CD14-positive monocyte (primary cell): ENCODE measurements at regions not wholly inside any gene's neighbourhood (a gene's known extent, or its start where the extent isn't known, plus 50 kb on each side); places are given as distances from the start of the nearest gene placed in this dataset.
"Not testable (repeated sequence)": the region's sequence is repeated elsewhere in the genome, so short reads cannot be mapped to it uniquely, and the experiment has no call there.

Experiments used
- DNase-seq, 3 donors: peaks; one replicate each; pipeline ENCODE4 v3.0.0-alpha.2; 2011 to 2022
- H2AFZ ChIP-seq: 2 replicates; pipeline ENCODE4 v1.6.0; 2012; ENCODE audit warnings: mild to moderate bottlenecking, low read depth, low read length, inconsistent platforms; ENCODE audit not compliant: insufficient read depth, poor library complexity, severe bottlenecking
- H3K27ac ChIP-seq, 2 donors: 1 replicate in 1 of 2; 2 replicates in 1 of 2; pipeline ENCODE4 v1.5.1; 2012 to 2013; ENCODE audit warnings: low read length in 2 of 2, control low read depth in 1 of 2, inconsistent platforms in 1 of 2, low read depth in 1 of 2, mild to moderate bottlenecking in 1 of 2
- H3K27me3 ChIP-seq, 2 donors: one replicate each; pipeline versions ENCODE4 v1.6.0 to v1.6.1; 2011 to 2013; ENCODE audit warnings: low read length in 2 of 2; ENCODE audit not compliant: control insufficient read depth in 2 of 2, insufficient read depth in 2 of 2
- H3K36me3 ChIP-seq, 2 donors: replicated peaks in 1 of 2; 1 replicate in 1 of 2; 2 replicates in 1 of 2; pipeline versions ENCODE4 v1.5.1 to v1.6.1; 2012 to 2013; ENCODE audit warnings: low read length in 2 of 2, control low read depth in 1 of 2, inconsistent platforms in 1 of 2, mild to moderate bottlenecking in 1 of 2; ENCODE audit not compliant: insufficient read depth in 2 of 2, control insufficient read depth in 1 of 2
- H3K4me1 ChIP-seq, 2 donors: 1 replicate in 1 of 2; 2 replicates in 1 of 2; pipeline versions ENCODE4 v1.5.1 to v1.6.1; 2012 to 2013; ENCODE audit warnings: low read length in 2 of 2, control low read depth in 1 of 2, inconsistent platforms in 1 of 2, mild to moderate bottlenecking in 1 of 2, moderate library complexity in 1 of 2; ENCODE audit not compliant: insufficient read depth in 2 of 2, control insufficient read depth in 1 of 2
- H3K4me2 ChIP-seq: replicated peaks from 2 replicates; pipeline ENCODE3; 2012; ENCODE audit warnings: low read length, moderate library complexity, mild to moderate bottlenecking; ENCODE audit not compliant: poor library complexity, severe bottlenecking; ENCODE audit errors: extremely low read depth
- H3K4me3 ChIP-seq, 3 experiments: fragments of 200-600 bp in 1 of 3; sonication (generic) in 1 of 3; replicated peaks in 1 of 3; 1 replicate in 2 of 3; 2 replicates in 1 of 3; pipeline ENCODE4 v1.5.1; 2011 to 2013; ENCODE audit warnings: low read length in 3 of 3, mild to moderate bottlenecking in 3 of 3, control low read depth in 2 of 3, low read depth in 2 of 3, inconsistent platforms in 1 of 3, moderate library complexity in 1 of 3
- H3K79me2 ChIP-seq: 2 replicates; pipeline ENCODE4 v1.6.0; 2012; ENCODE audit warnings: mild to moderate bottlenecking, control low read depth, inconsistent platforms, low read length, moderate library complexity; ENCODE audit not compliant: insufficient read depth
- H3K9ac ChIP-seq: 2 replicates; pipeline ENCODE4 v1.6.0; 2017; ENCODE audit warnings: low read length, mild to moderate bottlenecking; ENCODE audit not compliant: insufficient read depth, poor library complexity, severe bottlenecking
- H3K9me3 ChIP-seq, 2 donors: replicated peaks in 1 of 2; 1 replicate in 1 of 2; 2 replicates in 1 of 2; pipeline versions ENCODE4 v1.5.1 to v1.6.1; 2012 to 2013; ENCODE audit warnings: low read length in 2 of 2, control low read depth in 1 of 2; ENCODE audit not compliant: control insufficient read depth in 1 of 2, insufficient read depth in 1 of 2
- H4K20me1 ChIP-seq: 2 replicates; pipeline ENCODE4 v1.6.0; 2012; ENCODE audit warnings: mild to moderate bottlenecking, low read length, control low read depth, moderate library complexity; ENCODE audit not compliant: insufficient read depth
- H3K27ac Mint-ChIP-seq, 7 donors: one replicate each; pipeline ENCODE4 v1.8.0; 2020; ENCODE audit warnings: mild to moderate bottlenecking in 7 of 7, mixed read lengths in 7 of 7, moderate library complexity in 6 of 7, inconsistent platforms in 2 of 7
- H3K27me3 Mint-ChIP-seq, 3 donors: one replicate each; pipeline ENCODE4 v1.8.0; 2021 to 2022; ENCODE audit warnings: low read depth in 3 of 3, mild to moderate bottlenecking in 3 of 3, mixed read lengths in 3 of 3, moderate library complexity in 3 of 3, inconsistent platforms in 1 of 3
- H3K36me3 Mint-ChIP-seq, 2 donors: one replicate each; pipeline ENCODE4 v1.8.0; 2020; ENCODE audit warnings: mixed read lengths in 2 of 2, inconsistent platforms in 1 of 2, mild to moderate bottlenecking in 1 of 2
- H3K4me1 Mint-ChIP-seq: one replicate; pipeline ENCODE4 v1.8.0; 2020; ENCODE audit warnings: mild to moderate bottlenecking, mixed read lengths
- H3K4me3 Mint-ChIP-seq, 2 donors: one replicate each; pipeline ENCODE4 v1.8.0; 2020; ENCODE audit warnings: mild to moderate bottlenecking in 2 of 2, mixed read lengths in 2 of 2, moderate library complexity in 1 of 2
- H3K9me3 Mint-ChIP-seq, 7 donors: one replicate each; pipeline ENCODE4 v1.8.0; 2020 to 2022; ENCODE audit warnings: mixed read lengths in 7 of 7, mild to moderate bottlenecking in 6 of 7, moderate library complexity in 6 of 7, inconsistent platforms in 2 of 7
- WGBS: methylation state at CpG from one replicate; pipeline ENCODE4 v1.1.5; 2013; ENCODE audit warnings: missing lambda C conversion rate; ENCODE audit not compliant: insufficient coverage; 5-methylcytosine and 5-hydroxymethylcytosine counted together
- intact Hi-C, 2 donors: fragments of 100-400 bp; cut with micrococcal nuclease; formaldehyde crosslinking; loops; one replicate each; pipeline versions ENCODE4 v1.15.0 to v1.15.1; 2023

DNA sequence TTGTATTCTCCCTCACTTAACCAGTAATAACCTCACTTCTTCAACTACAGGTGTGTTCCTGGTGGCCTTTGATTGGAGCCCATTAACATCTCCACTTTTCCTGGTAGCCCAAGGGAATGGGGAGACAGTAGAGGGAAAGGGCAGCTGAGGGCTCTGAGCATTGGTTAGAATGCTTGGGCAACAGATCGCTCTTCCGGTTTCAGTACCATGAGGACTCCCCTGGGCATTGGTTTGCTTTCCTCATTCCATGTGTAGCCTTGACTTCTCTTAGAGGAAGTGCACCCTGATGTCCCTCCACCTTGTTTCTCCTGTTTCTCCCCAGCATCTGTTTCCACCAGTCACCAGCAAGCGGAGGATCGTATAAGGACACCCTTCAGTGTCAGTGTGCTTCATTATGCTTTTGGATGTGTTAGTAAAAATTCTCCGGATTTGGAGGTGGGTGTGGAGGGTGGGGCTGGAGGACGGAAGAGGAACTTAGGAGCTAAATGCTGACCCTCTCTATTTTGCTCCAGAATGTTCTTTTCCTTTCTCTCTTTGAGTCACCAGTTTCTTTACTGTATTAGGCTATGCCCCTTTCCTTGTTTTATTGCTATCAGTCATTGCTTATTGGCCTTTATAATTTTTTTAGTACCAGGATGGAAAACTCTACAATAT is 50.6 kb upstream of the ZNG1B start:
- H3K9ac ChIP-seq, H3K27me3 ChIP-seq, H3K36me3 Mint-ChIP-seq, H4K20me1 ChIP-seq, H3K9me3 Mint-ChIP-seq, H3K36me3 ChIP-seq, H3K9me3 ChIP-seq, H3K79me2 ChIP-seq, H3K27me3 Mint-ChIP-seq, H2AFZ ChIP-seq: not testable (repeated sequence)
- Histone ChIP-seq H3K27ac (peak overlapping the region; percentile 13 to 59), H3K4me1 (peaks cover 30 to 35% of the 10 kb centered on the region in 2 donors), H3K4me2 (peak overlapping the region; percentile 11), H3K4me3 (peak overlapping the region in 1 of 3 experiments; percentile 53)
- peak overlapping the region; percentile 37 to 94 (median 88) for H3K27ac Mint-ChIP-seq
- H3K4me1 Mint-ChIP-seq: peaks cover 45% of the 10 kb centered on the region
- WGBS: no CpG with 5 or more reads among the region's 6 CpGs
- intact Hi-C loops: loop anchor here in 1 of 2 donors (5.0 kb wide), 1 partner anchor 140 kb away; no protein-coding TSS in a partner anchor
- peak in 2 of 3 donors; percentile 62 to 69 for DNase-seq
- H3K4me3 Mint-ChIP-seq: peak overlapping the region; percentile 28 to 61

DNA sequence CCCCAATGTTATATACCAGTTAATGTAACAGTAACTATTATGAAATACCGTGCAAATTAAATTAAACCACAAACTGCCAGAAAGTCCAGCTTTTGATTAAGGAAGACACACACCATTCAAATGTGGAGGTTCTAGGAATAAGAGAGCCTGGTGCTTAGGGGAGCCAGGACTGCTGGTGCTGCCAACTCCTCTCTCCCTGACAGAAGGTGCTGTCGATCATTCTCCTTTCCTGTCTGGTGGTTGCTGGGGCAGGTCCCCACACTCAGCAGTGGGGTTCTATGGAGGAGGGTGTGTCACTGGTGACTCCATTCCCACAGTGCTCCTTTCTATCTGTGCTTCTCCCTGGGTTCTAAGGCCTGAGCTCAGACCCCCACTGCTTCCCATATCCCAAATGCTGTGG is 57.9 kb upstream of the ZNG1B start:
- not testable (repeated sequence) for H3K4me3 Mint-ChIP-seq, H3K27ac ChIP-seq, H3K27me3 ChIP-seq, H3K27me3 Mint-ChIP-seq, DNase-seq, H2AFZ ChIP-seq, H3K9me3 Mint-ChIP-seq, H3K9me3 ChIP-seq, H4K20me1 ChIP-seq, H3K36me3 Mint-ChIP-seq, H3K36me3 ChIP-seq, H3K79me2 ChIP-seq, H3K4me2 ChIP-seq, H3K9ac ChIP-seq, H3K4me3 ChIP-seq
- intact Hi-C loops: loop anchor here in 1 of 2 donors (10.0 kb wide), 1 partner anchor 295 kb away; no protein-coding TSS in a partner anchor
- Mint-ChIP-seq H3K27ac (peak overlapping the region in 2 of 7 donors; percentile 10 to 22), H3K4me1 (peaks cover 44% of the 10 kb centered on the region)
- H3K4me1 ChIP-seq: peaks cover 38 to 46% of the 10 kb centered on the region in 2 donors
- WGBS: no CpG with 5 or more reads among the region's 2 CpGs
